ENCODE measurements at regions not wholly inside any gene's neighbourhood (a gene's known extent, or its start where the extent isn't known, plus 50 kb on each side); places are given as distances from the start of the nearest gene placed in this dataset.

DNA sequence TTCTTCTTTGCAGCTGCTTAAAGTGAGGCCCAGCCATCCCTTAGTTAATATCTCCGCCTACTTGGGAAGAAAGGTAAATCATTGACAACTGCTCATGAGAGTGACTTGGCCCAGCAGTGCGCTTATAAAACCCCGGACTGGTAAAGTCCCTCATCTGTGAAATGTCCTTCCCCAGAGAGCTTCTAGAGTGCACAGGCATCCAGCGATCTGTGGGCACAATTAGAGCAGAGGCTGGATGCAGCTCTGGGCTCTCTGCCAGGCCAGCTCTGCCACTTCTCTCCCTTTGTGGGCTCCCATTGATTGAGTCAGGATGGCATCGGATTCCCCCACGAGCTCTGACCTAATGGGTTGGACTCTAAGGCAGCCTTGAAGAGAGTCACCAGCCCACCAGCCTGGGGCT, 219.0 kb upstream of the LINGO1 start (continued):
- no peak for TF ChIP-seq CHD7 (IDR thresholded peaks at IDR 0.05; ENCODE audit: insufficient replicate concordance, low read length)
- TF ChIP-seq ATF2 (IDR thresholded peaks at IDR 0.05; ENCODE audit: low read length) = no peak
- no peak for TF ChIP-seq EP300 (IDR thresholded peaks at IDR 0.05; ENCODE audit: borderline replicate concordance in 1 of 2, low read depth in 2 of 2, low read length in 2 of 2)
- no peak for TF ChIP-seq YY1 (IDR thresholded peaks at IDR 0.05; ENCODE audit: low read depth, low read length)

Data from H1 (cell line).